RWPE2 (cell line): ENCODE measurements at regions not wholly inside any gene's neighbourhood (a gene's known extent, or its start where the extent isn't known, plus 50 kb on each side); places are given as distances from the start of the nearest gene placed in this dataset.

Experiments used
- ATAC-seq: fragments of 200-7000 bp; cut with Tn5 transposase; 3 replicates; pipeline ENCODE4 v1.9.1; 2021; ENCODE audit warnings: low read depth
- DNase-seq: peaks from one replicate; pipeline ENCODE4 v3.0.0-alpha.2; 2020; ENCODE audit warnings: low spot score
- H3K27ac ChIP-seq: fragments of 450-650 bp; 2 replicates; pipeline ENCODE4 v1.5.1; 2017; ENCODE audit warnings: mild to moderate bottlenecking; ENCODE audit not compliant: poor library complexity, severe bottlenecking
- H3K27me3 ChIP-seq: fragments of 250-450 bp; sonication (Bioruptor Pico); 2 replicates; pipeline ENCODE4 v1.5.1; 2021; ENCODE audit warnings: mild to moderate bottlenecking, moderate library complexity; ENCODE audit not compliant: insufficient read depth, poor library complexity, severe bottlenecking
- H3K36me3 ChIP-seq: fragments of 250-450 bp; sonication (Bioruptor Pico); 2 replicates; pipeline ENCODE4 v1.5.1; 2020; ENCODE audit warnings: low read depth, mild to moderate bottlenecking, moderate library complexity
- H3K4me1 ChIP-seq: fragments of 250-450 bp; sonication (Bioruptor Pico); 2 replicates; pipeline ENCODE4 v1.5.1; 2021; ENCODE audit warnings: mild to moderate bottlenecking, moderate library complexity; ENCODE audit not compliant: insufficient read depth, poor library complexity, severe bottlenecking
- H3K4me3 ChIP-seq: fragments of 250-450 bp; sonication (Bioruptor Pico); 2 replicates; pipeline ENCODE4 v1.5.1; 2021; ENCODE audit warnings: mild to moderate bottlenecking, moderate library complexity; ENCODE audit not compliant: severe bottlenecking
- H3K9me3 ChIP-seq: fragments of 250-450 bp; sonication (Bioruptor Pico); 2 replicates; pipeline ENCODE4 v1.5.1; 2021; ENCODE audit warnings: mild to moderate bottlenecking, moderate library complexity; ENCODE audit not compliant: severe bottlenecking
- CTCF ChIP-seq: fragments of 450-650 bp; IDR thresholded peaks from one replicate; pipeline ENCODE4 v1.5.1; 2017; ENCODE audit warnings: mild to moderate bottlenecking, moderate library complexity; ENCODE audit not compliant: poor library complexity, severe bottlenecking

- H3K27me3 ChIP-seq, result no peaks in the 10 kb centered on the region
- ATAC-seq (no peak), DNase-seq (no peak)
- peaks cover 4% of the 10 kb centered on the region for H3K4me1 ChIP-seq
- H3K36me3 ChIP-seq, result no peaks in the 10 kb centered on the region
- no peak for TF ChIP-seq CTCF
- no peak overlapping the region for H3K27ac ChIP-seq
- no peak overlapping the region for H3K4me3 ChIP-seq
- no peaks in the 10 kb centered on the region for H3K9me3 ChIP-seq
Measured at GRCh38 chr4:188958346-188958745, 819.1 kb downstream of the TRIML1 start.

GRCh38 chr4:188959424-188959823 lies 820.2 kb downstream of the TRIML1 start:
- Histone ChIP-seq H3K4me1 (peaks cover 4% of the 10 kb centered on the region), H3K4me3 (no peak overlapping the region), H3K9me3 (no peaks in the 10 kb centered on the region), H3K27me3 (no peaks in the 10 kb centered on the region), H3K36me3 (no peaks in the 10 kb centered on the region), H3K27ac (no peak overlapping the region)
- ATAC-seq (no peak), DNase-seq (no peak)
- TF ChIP-seq CTCF, result no peak

- H3K36me3 ChIP-seq, result no peaks in the 10 kb centered on the region
- peaks cover 4% of the 10 kb centered on the region for H3K4me1 ChIP-seq
- no peak for TF ChIP-seq CTCF
- H3K9me3 ChIP-seq, result no peaks in the 10 kb centered on the region
- H3K4me3 ChIP-seq, result no peak overlapping the region
- no peaks in the 10 kb centered on the region for H3K27me3 ChIP-seq
- no peak for ATAC-seq
- H3K27ac ChIP-seq, result peak overlapping the region; percentile 12
- no peak for DNase-seq
Measured at GRCh38 chr4:188960411-188961093, 821.3 kb downstream of the TRIML1 start.

- DNase-seq (no peak), ATAC-seq (peak; percentile 42; the same call in 2 of the 3 replicates)
- Histone ChIP-seq H3K27me3 (no peaks in the 10 kb centered on the region), H3K36me3 (no peaks in the 10 kb centered on the region), H3K27ac (no peak overlapping the region), H3K9me3 (no peaks in the 10 kb centered on the region), H3K4me3 (no peak overlapping the region), H3K4me1 (peaks cover 5% of the 10 kb centered on the region)
- peak; percentile 58 for TF ChIP-seq CTCF
Measured at GRCh38 chr4:188971125-188971524, 831.9 kb downstream of the TRIML1 start.

GRCh38 chr4:188975271-188975670 lies 836.0 kb downstream of the TRIML1 start:
- no peak for ATAC-seq
- H3K4me1 ChIP-seq, result peaks cover 12% of the 10 kb centered on the region
- H3K36me3 ChIP-seq, result no peaks in the 10 kb centered on the region
- H3K27me3 ChIP-seq, result no peaks in the 10 kb centered on the region
- no peak for TF ChIP-seq CTCF
- no peaks in the 10 kb centered on the region for H3K9me3 ChIP-seq
- no peak for DNase-seq
- H3K27ac ChIP-seq, result no peak overlapping the region
- no peak overlapping the region for H3K4me3 ChIP-seq
